Adrenal gland (tissue), 5 donors: ENCODE measurements at regions not wholly inside any gene's neighbourhood (a gene's known extent, or its start where the extent isn't known, plus 50 kb on each side); places are given as distances from the start of the nearest gene placed in this dataset.

Experiments used
- POLR2A ChIP-seq, 2 donors: fragments of 450-650 bp; IDR thresholded peaks; one replicate each; pipeline ENCODE4 v1.6.1; 2017; ENCODE audit warnings: antibody characterized with exemption in 2 of 2, mild to moderate bottlenecking in 2 of 2, moderate library complexity in 1 of 2
- TF ChIP-seq, protein P1 (sequence below), 6 experiments: fragments of 450-650 bp in 4 of 6; fragments of 200-600 bp in 2 of 6; sonication (generic) in 1 of 6; IDR thresholded peaks; 1 replicate in 5 of 6; 2 replicates in 1 of 6; pipeline versions ENCODE4 v1.5.1 to v1.8.0; 2016 to 2021; ENCODE audit warnings: antibody characterized with exemption in 6 of 6, mild to moderate bottlenecking in 2 of 6, moderate library complexity in 1 of 6
- donor health status: DM: no; HTN: no; CAD: no.

DNA sequence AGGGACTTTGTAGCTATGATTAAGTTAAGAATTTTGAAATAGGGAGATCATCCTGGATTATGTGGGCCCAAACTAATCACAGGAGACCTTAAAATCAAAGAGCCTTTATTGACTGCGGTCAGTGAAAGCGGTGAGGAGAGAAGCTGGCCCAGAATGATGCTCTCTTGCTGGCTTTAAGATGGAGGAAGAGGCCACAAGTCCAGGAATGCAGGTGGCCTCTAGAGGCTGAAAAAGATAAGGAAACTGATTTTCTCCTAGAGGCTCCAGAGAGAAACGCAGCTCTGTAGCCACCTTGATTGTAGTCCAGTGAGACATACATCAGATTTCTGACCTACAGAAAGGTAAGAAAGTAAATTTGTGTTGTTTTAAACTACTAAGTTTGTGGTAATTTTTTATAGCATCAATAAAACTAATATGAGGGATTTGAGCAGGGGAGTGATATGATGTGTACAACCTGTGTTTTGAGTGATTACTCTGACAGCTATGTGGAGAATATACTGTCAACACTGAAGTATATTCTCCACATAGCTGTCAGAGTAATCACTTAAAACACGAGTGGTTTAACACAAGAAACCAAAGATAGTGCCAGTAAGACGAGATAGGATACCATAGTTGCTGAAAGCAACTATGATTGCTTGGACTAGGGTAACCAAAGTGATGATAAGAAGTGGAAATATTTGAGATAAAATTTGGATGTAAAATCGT lies 364.4 kb upstream of the CHST9 start:
- TF ChIP-seq, protein P1, sequence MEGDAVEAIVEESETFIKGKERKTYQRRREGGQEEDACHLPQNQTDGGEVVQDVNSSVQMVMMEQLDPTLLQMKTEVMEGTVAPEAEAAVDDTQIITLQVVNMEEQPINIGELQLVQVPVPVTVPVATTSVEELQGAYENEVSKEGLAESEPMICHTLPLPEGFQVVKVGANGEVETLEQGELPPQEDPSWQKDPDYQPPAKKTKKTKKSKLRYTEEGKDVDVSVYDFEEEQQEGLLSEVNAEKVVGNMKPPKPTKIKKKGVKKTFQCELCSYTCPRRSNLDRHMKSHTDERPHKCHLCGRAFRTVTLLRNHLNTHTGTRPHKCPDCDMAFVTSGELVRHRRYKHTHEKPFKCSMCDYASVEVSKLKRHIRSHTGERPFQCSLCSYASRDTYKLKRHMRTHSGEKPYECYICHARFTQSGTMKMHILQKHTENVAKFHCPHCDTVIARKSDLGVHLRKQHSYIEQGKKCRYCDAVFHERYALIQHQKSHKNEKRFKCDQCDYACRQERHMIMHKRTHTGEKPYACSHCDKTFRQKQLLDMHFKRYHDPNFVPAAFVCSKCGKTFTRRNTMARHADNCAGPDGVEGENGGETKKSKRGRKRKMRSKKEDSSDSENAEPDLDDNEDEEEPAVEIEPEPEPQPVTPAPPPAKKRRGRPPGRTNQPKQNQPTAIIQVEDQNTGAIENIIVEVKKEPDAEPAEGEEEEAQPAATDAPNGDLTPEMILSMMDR (IDR thresholded peaks at IDR 0.05): no peak
- no peak for TF ChIP-seq POLR2A (IDR thresholded peaks at IDR 0.05)
